Left ventricle myocardium superior (tissue), 1 donor: ENCODE measurements at regions not wholly inside any gene's neighbourhood (a gene's known extent, or its start where the extent isn't known, plus 50 kb on each side); places are given as distances from the start of the nearest gene placed in this dataset.

Experiments used
- ATAC-seq: fragments of 200-7000 bp; cut with Tn5 transposase; one replicate; pipeline ENCODE4 v1.9.1; 2020; ENCODE audit warnings: mild to moderate bottlenecking, moderate library complexity
- DNase-seq: peaks from one replicate; pipeline ENCODE4 v3.0.0-alpha.2; 2020
- intact Hi-C: fragments of 100-400 bp; cut with micrococcal nuclease; formaldehyde crosslinking; loops from one replicate; pipeline ENCODE4 v1.11.0; 2022
- donor health status: DM: no; HTN: yes; CAD: no; lungs with severe emphysema.

DNA sequence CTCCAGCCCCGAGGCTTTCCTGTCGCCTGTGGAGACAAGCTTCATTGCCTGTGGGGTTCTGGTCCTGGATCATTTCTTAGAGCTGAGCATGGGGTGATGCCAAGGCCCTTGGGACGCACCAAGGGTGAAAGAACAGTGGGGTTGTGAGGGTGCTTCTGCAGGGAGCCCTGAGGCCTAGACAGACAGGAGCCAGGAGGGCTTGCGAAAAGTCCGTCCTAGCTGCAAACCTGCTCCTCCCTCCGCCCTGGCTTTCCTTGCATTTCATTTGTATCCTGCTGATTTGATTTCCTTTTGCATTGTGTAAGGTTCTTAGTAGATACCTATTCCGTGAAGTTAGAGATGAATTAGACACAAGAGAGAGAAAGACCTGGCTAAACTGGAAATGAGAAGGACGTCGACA lies 286.9 kb upstream of the C2CD4B start:
- intact Hi-C loops: no loop called here
- DNase-seq: no peak
- ATAC-seq: no peak

DNA sequence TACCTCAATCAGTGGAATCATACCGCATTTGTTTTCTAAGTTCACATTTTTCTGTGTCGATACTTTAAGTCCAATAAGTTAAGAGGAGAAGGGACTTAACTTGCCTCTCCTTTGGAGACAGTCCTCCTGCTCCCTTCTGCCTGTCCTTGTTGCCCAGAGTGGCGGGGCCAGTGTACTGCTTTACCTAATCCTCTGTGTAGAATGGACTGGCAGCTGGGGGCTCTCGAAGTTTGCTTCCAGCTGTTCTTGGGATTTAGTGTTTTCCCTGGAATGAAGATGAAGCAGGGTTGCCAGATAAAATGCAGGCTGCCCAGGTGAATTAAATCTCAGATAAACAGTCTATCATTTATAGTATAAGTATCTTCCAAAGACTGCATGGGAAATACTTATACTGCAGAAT lies 287.6 kb upstream of the C2CD4B start:
- ATAC-seq (no peak), DNase-seq (no peak)
- intact Hi-C loops: no loop called here

DNA sequence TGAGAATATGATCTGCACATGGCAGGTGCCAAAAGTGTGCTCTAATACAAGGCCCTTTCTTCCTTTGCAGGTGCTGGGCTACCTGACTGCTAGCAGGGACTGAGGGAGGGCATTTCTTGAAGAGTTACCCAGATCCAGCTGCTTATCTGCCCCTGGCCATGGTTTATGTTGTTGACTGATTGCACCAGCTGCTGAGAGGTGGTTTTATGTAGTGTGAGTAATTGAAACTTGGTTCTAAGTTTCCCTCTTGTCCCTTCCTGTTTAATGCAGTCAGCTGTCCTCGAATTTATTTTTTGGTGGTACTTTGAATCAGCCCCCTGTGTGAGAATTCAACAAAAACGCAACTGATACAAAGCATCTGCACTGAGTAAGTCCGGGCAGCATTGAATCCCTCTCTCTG lies 288.3 kb upstream of the C2CD4B start:
- ATAC-seq (no peak), DNase-seq (no peak)
- intact Hi-C loops: no loop called here

DNA sequence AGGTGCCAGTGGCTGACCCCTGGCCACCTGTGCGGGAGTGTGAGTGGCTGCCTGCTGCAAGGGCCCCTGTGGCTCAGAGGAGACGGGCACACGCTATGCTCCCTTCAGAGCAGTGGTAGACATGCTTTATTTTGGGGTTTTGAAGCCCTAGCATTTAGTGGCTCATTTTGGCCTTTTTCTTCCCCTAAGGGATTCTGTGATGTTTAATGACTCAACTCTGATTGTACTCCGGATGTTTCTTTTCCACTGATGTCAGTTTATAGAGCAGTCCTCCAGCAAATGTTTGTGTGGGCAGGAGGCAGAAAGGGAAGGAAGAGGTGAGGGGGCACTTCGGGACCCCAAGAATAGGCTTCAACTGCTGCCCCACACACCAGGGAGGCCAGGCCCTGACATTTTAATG lies 288.9 kb upstream of the C2CD4B start:
- ATAC-seq (no peak), DNase-seq (no peak)
- intact Hi-C loops: no loop called here

DNA sequence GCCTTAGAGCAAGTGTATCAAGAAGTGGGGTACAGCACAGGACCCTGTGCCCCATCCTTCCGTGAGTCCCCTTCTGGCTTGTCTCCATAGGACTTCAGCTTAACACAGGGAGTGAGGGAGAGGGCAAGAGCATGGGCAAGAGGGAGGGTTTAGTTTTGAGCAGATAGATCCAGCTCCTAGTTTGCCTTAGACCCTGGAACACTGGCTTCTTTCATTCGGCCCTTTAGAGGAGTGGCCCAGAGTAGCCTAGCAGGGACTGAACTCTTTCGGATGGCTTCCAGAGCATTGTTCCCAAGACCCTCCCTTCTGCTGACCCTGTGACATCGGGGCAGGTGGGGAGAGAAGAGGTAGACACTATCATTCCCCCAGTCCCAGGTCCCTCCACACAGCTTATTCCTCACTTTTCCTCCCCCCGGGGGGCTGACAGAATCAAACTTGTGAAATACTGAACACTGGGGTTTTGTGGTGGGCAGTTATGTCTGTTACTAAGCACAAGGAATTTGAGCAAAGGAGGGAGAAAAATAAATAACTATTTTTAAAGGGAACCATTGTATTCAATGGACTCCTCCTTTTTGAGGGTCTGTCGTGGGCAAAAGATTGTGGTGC lies 289.6 kb upstream of the C2CD4B start:
- ATAC-seq: no peak
- DNase-seq: no peak
- intact Hi-C loops: no loop called here

DNA sequence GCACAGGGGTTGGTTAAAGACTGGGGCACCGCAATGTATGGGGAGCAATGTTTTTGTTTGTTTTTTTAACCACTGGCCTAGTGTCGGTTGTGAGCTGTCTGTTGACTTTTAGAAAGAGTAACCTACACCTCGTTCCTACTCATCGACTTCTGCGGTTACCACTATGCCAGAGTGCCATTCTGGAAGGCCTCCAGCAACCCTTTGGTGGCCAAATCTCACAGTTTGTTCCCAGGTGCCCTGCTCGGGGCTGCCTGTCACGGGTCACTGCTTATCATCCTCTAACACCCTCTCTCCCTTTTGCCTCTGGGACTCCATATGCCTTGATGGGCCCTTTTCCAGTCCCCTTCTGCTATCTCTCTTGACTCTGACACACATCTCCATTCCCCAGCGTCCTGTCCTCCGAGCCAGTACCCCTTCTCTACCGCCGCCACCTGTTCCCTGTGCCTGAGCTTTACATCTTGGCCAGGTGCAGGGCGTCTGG lies 290.4 kb upstream of the C2CD4B start:
- DNase-seq (peak; percentile 81), ATAC-seq (peak; percentile 89)

DNA sequence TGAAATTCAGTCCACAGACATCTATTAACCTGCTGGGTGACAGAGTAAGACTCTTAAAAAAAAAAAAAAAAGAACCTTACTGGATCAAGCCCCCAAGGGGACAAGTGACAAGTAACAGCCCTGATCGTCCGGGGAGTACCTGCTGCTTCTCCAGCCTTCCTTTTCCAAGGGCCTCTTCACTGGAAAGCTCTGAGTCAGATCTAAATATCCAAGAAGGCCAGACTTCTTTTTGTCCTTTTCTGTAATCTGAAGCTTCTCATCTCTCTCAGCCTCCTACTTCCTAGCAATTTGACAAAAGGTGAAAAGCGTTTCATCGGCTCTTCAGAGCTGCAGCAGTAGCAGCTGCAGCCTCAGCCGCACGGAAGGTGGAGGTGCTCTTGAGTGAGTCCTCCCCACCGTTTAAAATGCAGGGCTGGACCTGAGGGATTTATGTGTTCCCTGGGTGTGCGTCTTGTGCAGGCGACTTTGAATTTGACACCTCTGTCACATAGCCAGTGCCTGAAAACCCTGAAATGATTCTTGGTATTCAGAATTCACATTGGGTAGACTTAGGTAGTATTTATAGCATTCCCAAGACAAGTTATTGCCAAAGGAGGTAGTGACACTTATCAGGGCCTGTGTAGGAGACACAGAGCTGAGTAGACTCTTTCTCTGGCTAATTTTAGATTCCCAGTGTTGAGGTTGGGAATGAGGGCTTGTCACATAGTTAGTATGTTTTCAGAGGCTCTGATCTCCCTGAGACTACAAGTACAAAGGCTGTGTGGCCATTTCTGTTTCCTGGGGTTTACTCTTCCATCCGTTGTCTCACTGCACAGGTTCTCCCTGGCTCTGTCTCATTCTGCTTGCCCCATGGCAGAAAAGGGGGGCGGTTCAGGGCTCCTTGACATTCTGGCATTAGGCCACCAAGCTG lies 291.2 kb upstream of the C2CD4B start:
- intact Hi-C loops: no loop called here
- ATAC-seq: peak; percentile 79
- DNase-seq: no peak

More for the DNA sequence above, 290.4 kb upstream of the C2CD4B start:
- intact Hi-C loops: no loop called here

DNA sequence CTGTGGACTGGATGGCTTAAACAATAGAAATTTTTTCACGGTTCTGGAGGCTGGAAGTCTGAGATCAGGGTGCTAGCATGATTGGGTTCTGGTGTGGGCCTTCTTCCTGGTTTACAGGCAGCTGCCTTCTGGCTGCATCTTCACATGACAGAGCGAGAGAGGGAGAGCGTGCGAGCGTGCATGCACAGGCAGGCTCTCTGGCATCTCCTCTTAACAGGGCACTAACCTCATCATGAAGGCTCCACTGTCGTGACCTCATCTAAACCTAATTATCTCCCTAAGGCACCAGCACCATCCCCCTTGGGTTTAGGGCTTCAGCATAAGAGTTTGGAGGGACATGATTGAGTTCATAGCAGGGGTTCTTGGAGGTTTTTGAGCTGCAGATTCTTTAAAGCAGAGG lies 292.0 kb upstream of the C2CD4B start:
- DNase-seq (peak; percentile 45), ATAC-seq (peak; percentile 25)
- intact Hi-C loops: no loop called here

DNA sequence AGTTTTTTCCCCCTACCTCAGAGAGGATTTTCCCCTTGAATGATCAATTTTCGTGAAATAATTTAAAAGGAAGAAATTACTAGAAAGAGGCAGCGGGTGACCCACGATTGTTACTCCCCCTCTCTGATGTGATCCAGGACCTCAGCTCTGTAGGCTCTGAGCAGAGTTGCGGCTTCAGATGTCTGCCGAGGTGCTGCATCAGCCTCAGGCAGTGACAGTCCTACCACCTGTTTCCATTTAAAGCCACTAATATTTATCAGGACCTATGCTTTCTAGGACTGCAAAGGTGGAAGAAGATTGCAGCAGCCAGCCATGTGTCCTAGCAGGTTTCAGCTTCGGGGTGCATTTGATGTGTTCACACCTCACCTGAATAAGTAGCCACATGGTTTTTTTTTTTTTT lies 294.8 kb upstream of the C2CD4B start:
- DNase-seq (no peak), ATAC-seq (no peak)
- intact Hi-C loops: no loop called here

DNA sequence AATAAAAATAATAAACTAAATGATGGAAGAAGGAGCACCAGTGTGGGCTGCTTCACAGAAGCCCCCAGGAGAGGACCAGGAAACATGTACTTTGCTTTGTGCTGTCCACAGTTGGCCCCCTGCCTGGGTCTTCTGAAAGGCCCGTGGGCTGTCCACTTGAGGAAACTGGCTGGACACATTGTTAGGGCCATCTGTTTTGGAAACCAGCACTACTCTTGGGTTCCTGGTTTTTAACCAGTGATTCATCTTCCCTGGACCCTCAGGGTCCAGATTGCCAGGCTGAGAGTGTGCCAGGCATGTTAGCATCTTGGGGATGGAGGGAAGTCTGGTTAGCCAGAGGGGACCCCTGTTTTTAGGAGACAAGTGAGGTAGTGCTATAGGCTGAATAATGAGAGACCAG lies 297.2 kb upstream of the C2CD4B start:
- intact Hi-C loops: loop anchor here (2.0 kb wide), 1 partner anchor 45 kb away; no protein-coding TSS in a partner anchor
- DNase-seq: peak; percentile 60
- ATAC-seq: peak; percentile 46

DNA sequence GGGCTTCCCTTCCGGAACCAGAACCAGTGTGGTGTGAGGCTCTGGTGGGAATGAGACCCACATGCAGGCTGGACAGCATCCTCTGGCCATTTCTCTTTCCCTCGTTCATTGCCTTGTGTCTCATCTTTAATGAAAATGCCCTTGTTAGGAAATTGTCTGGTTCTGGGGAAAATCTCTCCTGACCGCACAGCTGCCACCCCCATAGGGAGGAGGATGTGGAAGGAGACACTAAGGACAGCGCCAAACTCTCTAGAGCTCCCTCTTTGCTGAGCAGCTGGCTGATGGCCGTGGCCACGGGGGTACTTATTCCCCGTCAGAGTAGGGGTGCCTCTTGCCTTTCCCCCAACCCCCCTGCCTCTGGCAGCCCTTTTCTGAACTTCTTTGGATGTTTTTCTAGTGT lies 297.6 kb upstream of the C2CD4B start:
- DNase-seq: no peak
- intact Hi-C loops: loop anchor here (2.0 kb wide), 1 partner anchor 44 kb away; no protein-coding TSS in a partner anchor
- ATAC-seq: peak; percentile 55

DNA sequence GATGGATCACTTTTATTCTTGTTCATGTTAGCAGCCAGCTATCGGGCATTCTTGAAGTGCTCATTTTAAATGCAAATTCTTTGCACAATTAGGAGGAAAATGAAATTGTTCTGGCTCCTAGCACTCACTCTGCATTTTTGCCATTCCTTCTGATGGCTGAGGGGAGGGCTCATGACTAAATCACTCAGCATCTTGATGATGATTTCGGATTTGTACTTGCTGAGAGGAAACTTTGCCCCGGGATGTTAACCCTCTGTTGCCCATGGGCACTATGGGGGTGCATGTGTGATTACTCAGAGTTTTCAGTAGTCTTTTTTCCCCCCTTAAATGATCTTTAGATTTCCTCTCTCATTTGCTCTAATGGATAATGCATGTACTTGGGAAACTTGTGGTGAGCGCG lies 299.6 kb upstream of the C2CD4B start:
- intact Hi-C loops: no loop called here
- no peak for DNase-seq
- no peak for ATAC-seq

DNA sequence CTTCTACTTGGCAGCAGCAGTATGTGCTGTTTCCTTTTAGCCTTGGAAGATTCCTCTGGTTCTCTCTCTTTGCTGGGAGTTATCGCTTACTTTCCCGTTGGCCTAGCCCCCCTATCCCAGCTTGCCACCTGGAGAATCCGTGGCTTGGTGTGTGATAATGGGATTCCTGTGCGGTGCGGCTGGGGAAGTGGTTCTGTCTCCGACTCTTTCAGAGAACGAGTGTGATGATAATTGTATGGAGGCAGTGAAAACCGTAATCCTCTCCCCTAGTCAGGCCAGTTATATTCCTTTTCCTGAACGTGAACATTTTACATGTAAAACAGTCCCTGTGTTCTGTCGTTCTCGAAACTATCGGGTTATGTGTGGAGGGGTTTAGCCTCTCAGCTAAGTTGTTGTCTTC lies 300.1 kb upstream of the C2CD4B start:
- ATAC-seq (no peak), DNase-seq (no peak)
- intact Hi-C loops: no loop called here

DNA sequence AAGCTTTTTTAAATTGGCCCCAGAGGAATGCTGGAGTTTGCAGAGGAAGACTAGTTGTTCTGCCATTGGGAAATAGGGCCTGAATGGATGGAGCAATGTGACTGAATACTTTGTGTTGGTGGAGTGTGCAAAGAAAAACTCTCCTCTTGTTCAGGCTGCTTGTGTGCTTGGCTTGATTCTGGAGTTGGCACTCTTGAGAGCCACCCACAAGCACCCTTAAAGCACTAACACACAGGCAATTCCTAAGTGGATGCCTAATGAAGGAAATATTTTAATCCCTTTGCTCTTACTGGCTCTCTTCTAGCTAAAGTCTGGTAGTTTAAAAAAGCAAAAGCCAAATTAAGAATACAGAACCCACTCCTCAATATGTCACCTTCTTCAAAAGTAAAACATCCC lies 304.4 kb upstream of the C2CD4B start:
- intact Hi-C loops: no loop called here
- DNase-seq: no peak
- ATAC-seq: peak; percentile 14

DNA sequence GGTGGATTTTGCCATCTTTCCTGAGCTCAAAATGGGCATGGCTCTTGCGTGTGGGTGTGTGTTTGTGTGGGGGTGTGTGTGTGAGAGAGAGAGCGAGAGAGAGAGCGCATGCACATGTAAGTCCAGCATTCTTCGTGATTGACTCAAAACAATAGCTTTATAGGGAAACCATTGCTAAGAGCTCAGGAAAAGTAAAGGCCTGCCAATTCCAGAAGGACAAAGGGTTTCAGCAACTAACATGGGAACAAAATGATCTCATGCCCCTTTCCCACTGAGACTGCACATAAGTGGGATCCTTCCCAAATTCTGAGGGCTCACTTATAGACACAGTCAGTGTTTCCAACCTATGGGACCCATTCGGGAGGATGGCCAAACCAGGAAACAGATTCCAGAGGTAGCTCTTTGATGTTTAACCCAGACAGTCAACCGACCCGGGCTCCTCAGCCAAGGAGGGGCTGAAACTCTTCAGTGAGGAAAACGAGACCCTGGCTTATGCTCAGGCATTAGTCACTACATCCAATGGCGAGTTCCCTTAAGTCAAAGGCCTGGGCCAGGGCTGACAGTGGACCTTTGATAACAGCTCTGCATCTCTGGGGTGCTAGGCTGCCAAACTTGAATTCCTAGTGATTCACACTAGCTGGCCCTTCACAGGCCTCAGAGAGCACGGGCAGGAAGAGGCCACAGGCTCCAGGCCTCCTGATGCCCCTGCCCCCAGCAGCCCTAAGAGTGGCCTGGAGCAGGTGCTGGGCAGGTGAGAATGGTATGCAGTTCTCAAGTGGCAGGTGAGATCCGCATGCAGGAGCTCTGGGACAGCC lies 305.0 kb upstream of the C2CD4B start:
- DNase-seq (peak; percentile 61), ATAC-seq (peak; percentile 70)
- intact Hi-C loops: no loop called here

DNA sequence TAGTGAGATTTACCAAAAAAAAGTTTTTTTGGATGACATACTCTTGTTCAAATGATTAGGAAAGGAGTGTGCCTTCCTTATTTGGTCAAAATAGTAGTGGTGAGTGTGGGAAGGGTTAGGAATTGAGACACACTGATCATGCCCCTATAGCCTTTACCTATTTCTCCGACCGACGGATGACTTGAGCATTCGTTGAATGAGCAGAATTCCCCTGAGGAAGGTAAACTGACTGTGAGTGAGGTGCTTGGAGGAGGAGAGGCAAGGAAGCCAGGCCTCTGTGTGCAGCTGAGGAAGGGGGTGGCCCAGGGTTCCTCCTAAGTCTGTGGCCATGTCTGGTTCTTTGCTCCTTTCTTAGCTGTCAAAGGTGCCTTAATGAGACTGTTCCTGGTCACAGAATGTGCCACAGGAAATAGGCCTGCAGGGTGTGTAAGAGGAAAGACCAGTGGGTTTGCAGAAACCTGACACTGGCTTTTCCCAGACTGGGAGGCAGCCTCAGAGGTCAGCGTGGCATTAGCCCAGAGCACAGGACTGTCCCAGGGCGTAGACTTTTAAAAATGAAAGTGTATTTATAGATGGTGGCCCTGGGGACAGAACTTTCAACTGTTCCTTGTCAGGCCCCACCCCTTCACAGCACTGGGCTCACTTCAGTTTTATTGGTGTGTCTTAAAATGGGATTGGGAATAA lies 307.7 kb upstream of the C2CD4B start:
- intact Hi-C loops: no loop called here
- peak; percentile 67 for DNase-seq
- ATAC-seq: peak; percentile 76

DNA sequence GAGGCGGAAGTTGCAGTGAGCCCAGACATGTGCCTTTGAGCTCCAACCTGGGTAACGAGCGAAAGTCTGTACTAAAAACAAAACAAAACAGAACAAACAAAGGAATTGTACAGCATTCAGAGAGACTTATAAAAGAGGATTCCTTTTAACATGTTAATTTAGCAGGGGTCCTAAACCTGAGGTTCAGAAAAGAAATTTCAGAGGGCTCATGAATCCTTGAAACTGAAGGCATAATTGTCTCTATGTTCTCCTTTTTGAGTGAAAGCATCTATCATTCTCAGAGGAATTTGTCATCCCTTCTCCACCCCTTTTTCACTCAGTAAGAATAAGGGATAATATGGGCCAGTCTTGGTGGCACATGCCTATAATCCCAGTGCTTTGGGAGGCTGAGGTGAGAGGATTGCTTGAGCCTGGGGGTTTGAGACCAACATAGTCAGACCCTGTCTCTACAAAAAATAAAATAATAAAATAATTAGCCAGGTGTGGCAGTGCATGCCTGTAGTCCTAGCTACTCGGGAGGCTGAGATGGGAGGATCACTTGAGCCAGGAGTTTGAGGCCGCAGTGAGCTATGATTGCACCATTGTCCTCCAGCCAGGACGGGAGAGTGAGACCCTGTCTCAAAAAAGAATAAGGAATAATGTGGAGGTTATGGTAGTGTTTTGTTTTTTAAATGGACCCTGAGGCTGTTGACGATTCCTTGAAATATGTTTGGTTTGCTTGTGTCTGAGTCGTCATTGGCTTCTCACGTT lies 309.1 kb upstream of the C2CD4B start:
- intact Hi-C loops: no loop called here
- no peak for DNase-seq
- ATAC-seq: no peak

DNA sequence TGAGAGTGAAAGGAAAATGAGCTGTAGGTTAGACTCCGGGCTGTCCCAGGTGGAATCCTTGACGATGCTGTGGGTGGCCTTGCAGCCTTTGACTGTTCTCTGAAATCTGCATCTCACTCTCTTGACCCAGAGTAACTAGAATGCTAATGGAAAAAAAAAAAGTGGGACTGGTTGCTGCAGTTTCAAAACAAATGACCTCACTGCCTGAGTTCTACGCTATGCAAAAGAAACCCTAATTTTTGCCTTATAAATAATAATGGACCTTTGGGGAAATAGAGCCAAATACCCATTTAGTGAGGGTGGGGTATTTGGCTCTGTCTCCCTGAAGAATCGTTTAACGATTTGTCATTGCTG lies 309.7 kb upstream of the C2CD4B start:
- ATAC-seq (peak; percentile 12), DNase-seq (no peak)
- intact Hi-C loops: no loop called here

DNA sequence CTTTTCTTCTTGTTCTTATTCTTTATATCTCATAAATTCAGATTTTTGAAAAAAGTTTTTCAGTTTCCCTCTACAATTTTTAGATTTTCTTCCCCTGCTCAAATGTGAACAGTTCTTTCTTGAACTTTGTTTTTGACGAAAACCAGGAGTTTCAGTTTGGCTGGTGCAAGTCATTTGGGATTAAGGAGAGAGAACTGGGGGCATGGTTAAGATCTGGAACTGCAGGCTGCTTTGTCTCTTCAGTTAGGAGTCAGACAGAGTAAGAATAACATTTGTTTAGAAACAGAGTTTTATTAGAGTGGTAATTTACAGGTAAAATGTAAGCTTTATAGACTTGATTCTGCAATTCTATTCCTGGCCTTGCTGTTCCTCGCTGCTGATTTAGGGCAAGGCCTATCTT lies 310.5 kb upstream of the C2CD4B start:
- intact Hi-C loops: no loop called here
- ATAC-seq: peak; percentile 21
- no peak for DNase-seq
